ENCODE measurements at regions not wholly inside any gene's neighbourhood (a gene's known extent, or its start where the extent isn't known, plus 50 kb on each side); places are given as distances from the start of the nearest gene placed in this dataset.

GRCh38 chr3:63056932-63057331 is 181.7 kb upstream of the CADPS start:
- Histone ChIP-seq H3K36me3 (ENCODE audit: insufficient read depth, low read length) (no peaks in the 10 kb centered on the region), H3K4me3 (ENCODE audit: low read length) (no peak overlapping the region), H3K9me3 (ENCODE audit: control insufficient read depth in 1 of 2, insufficient read depth in 1 of 2, low read length in 2 of 2) (no peaks in the 10 kb centered on the region), H3K27me3 (ENCODE audit: control insufficient read depth in 1 of 2, insufficient read depth in 2 of 2, low read length in 2 of 2) (no peaks in the 10 kb centered on the region), H3K4me1 (ENCODE audit: insufficient read depth, low read length) (no peaks in the 10 kb centered on the region), H3K27ac (ENCODE audit: low read depth in 1 of 2, low read length in 2 of 2) (no peak overlapping the region)
- Mint-ChIP-seq H3K4me1 (ENCODE audit: low read depth) (no peaks in the 10 kb centered on the region), H3K9me3 (peaks cover 4% of the 10 kb centered on the region), H3K36me3 (ENCODE audit: low read depth) (no peaks in the 10 kb centered on the region), H3K4me3 (no peak overlapping the region), H3K27me3 (no peaks in the 10 kb centered on the region), H3K27ac (no peak overlapping the region)
- ATAC-seq (ENCODE audit: poor library complexity), result no peak
- TF ChIP-seq CTCF (IDR thresholded peaks at IDR 0.05), result no peak
- ChIA-PET POLR2A (no interaction called here), CTCF (no interaction called here)
- no peak for DNase-seq
- intact Hi-C loops (cut with DNase I, micrococcal nuclease), result no loop called here

GRCh38 chr3:63060412-63060811 is 185.2 kb upstream of the CADPS start:
- Histone ChIP-seq H3K4me3 (ENCODE audit: low read length) (no peak overlapping the region), H3K4me1 (ENCODE audit: insufficient read depth, low read length) (no peaks in the 10 kb centered on the region), H3K27me3 (ENCODE audit: control insufficient read depth in 1 of 2, insufficient read depth in 2 of 2, low read length in 2 of 2) (no peaks in the 10 kb centered on the region), H3K9me3 (ENCODE audit: control insufficient read depth in 1 of 2, insufficient read depth in 1 of 2, low read length in 2 of 2) (no peaks in the 10 kb centered on the region), H3K36me3 (ENCODE audit: insufficient read depth, low read length) (no peaks in the 10 kb centered on the region), H3K27ac (ENCODE audit: low read depth in 1 of 2, low read length in 2 of 2) (no peak overlapping the region)
- TF ChIP-seq CTCF (IDR thresholded peaks at IDR 0.05), result no peak
- intact Hi-C loops (cut with DNase I, micrococcal nuclease), result no loop called here
- Mint-ChIP-seq H3K36me3 (ENCODE audit: low read depth) (no peaks in the 10 kb centered on the region), H3K4me3 (no peak overlapping the region), H3K27ac (no peak overlapping the region), H3K27me3 (no peaks in the 10 kb centered on the region), H3K9me3 (peaks cover 4% of the 10 kb centered on the region), H3K4me1 (ENCODE audit: low read depth) (no peaks in the 10 kb centered on the region)
- DNase-seq, result no peak
- CTCF ChIA-PET, result no interaction called here
- ATAC-seq (ENCODE audit: poor library complexity), result no peak
- POLR2A ChIA-PET, result no interaction called here

GRCh38 chr3:63061449-63061848 is 186.2 kb upstream of the CADPS start:
- Histone ChIP-seq H3K27me3 (ENCODE audit: control insufficient read depth in 1 of 2, insufficient read depth in 2 of 2, low read length in 2 of 2) (no peaks in the 10 kb centered on the region), H3K9me3 (ENCODE audit: control insufficient read depth in 1 of 2, insufficient read depth in 1 of 2, low read length in 2 of 2) (no peaks in the 10 kb centered on the region), H3K4me3 (ENCODE audit: low read length) (no peak overlapping the region), H3K4me1 (ENCODE audit: insufficient read depth, low read length) (no peaks in the 10 kb centered on the region), H3K36me3 (ENCODE audit: insufficient read depth, low read length) (no peaks in the 10 kb centered on the region), H3K27ac (ENCODE audit: low read depth in 1 of 2, low read length in 2 of 2) (no peak overlapping the region)
- no peak for DNase-seq
- CTCF ChIA-PET, result no interaction called here
- Mint-ChIP-seq H3K4me3 (no peak overlapping the region), H3K36me3 (ENCODE audit: low read depth) (no peaks in the 10 kb centered on the region), H3K4me1 (ENCODE audit: low read depth) (no peaks in the 10 kb centered on the region), H3K9me3 (peaks cover 4% of the 10 kb centered on the region), H3K27ac (no peak overlapping the region), H3K27me3 (no peaks in the 10 kb centered on the region)
- intact Hi-C loops (cut with DNase I, micrococcal nuclease), result no loop called here
- TF ChIP-seq CTCF (IDR thresholded peaks at IDR 0.05), result no peak
- ATAC-seq (ENCODE audit: poor library complexity), result no peak
- POLR2A ChIA-PET, result no interaction called here
